GM13976 (cell line): ENCODE measurements at regions not wholly inside any gene's neighbourhood (a gene's known extent, or its start where the extent isn't known, plus 50 kb on each side); places are given as distances from the start of the nearest gene placed in this dataset.

ENCODE experiments used
- DNase-seq: peaks from one replicate; pipeline ENCODE4 v3.0.0; 2012; ENCODE audit warnings: low spot score
- CTCF ChIP-seq: IDR thresholded peaks from 2 replicates; pipeline ENCODE4 v1.5.1; 2012; ENCODE audit warnings: borderline replicate concordance, mild to moderate bottlenecking; ENCODE audit not compliant: insufficient read depth; ENCODE audit errors: extremely low read depth, missing control alignments, control extremely low read depth
- in situ Hi-C: fragments of 300-500 bp; cut with MboI; formaldehyde crosslinking; loops from one replicate; pipeline ENCODE4 v1.12.0; 2022; ENCODE audit warnings: low sequenced_read_pairs, mixed read lengths, inconsistent platforms; ENCODE audit not compliant: unreplicated experiment

GRCh38 chr4:163901319-163901718 lies 406.8 kb downstream of the TMA16 start:
- no peak for TF ChIP-seq CTCF
- DNase-seq = no peak
- in situ Hi-C loops = no loop called here

- in situ Hi-C loops = no loop called here
- no peak for TF ChIP-seq CTCF
- no peak for DNase-seq
These were observed 407.9 kb downstream of the TMA16 start for GRCh38 chr4:163902417-163902816.

- in situ Hi-C loops = no loop called here
- no peak for DNase-seq
- TF ChIP-seq CTCF = no peak
These were observed 417.4 kb downstream of the TMA16 start for GRCh38 chr4:163911891-163912290.

- no peak for DNase-seq
- no peak for TF ChIP-seq CTCF
- in situ Hi-C loops = no loop called here
These were observed 419.1 kb downstream of the TMA16 start for GRCh38 chr4:163913571-163913970.

GRCh38 chr4:163915896-163916295 lies 421.4 kb downstream of the TMA16 start:
- TF ChIP-seq CTCF = no peak
- DNase-seq = no peak
- in situ Hi-C loops = no loop called here

GRCh38 chr4:163920426-163920825 lies 425.9 kb downstream of the TMA16 start:
- DNase-seq = no peak
- in situ Hi-C loops = no loop called here
- TF ChIP-seq CTCF = no peak

- no peak for TF ChIP-seq CTCF
- no peak for DNase-seq
- in situ Hi-C loops = no loop called here
These were observed 427.8 kb downstream of the TMA16 start for GRCh38 chr4:163922302-163922701.
